H9 (cell line): ENCODE measurements at regions not wholly inside any gene's neighbourhood (a gene's known extent, or its start where the extent isn't known, plus 50 kb on each side); places are given as distances from the start of the nearest gene placed in this dataset.

Source experiments
- DNase-seq: peaks from one replicate; pipeline ENCODE4 v3.0.0-alpha.2; 2017
- H2AFZ ChIP-seq: one replicate; pipeline ENCODE4 v1.6.1; 2013; ENCODE audit warnings: mild to moderate bottlenecking, low read length, control low read depth, moderate library complexity
- H2AK5ac ChIP-seq: 2 replicates; pipeline ENCODE4 v1.6.1; 2013; ENCODE audit warnings: low read length, control low read depth, mixed read lengths; ENCODE audit not compliant: insufficient read length
- H2BK120ac ChIP-seq: one replicate; pipeline ENCODE4 v1.6.1; 2013; ENCODE audit warnings: low read depth, mild to moderate bottlenecking, low read length, control low read depth, inconsistent platforms; ENCODE audit not compliant: poor library complexity, severe bottlenecking
- H2BK12ac ChIP-seq: 2 replicates; pipeline ENCODE4 v1.6.1; 2013; ENCODE audit warnings: low read length, control low read depth, mixed read lengths, low read depth; ENCODE audit not compliant: insufficient read length
- H2BK15ac ChIP-seq: 2 replicates; pipeline ENCODE4 v1.6.1; 2013; ENCODE audit warnings: low read depth, low read length, control low read depth
- H2BK20ac ChIP-seq: one replicate; pipeline ENCODE4 v1.6.1; 2013; ENCODE audit warnings: low read depth, mild to moderate bottlenecking, low read length, control low read depth, inconsistent platforms; ENCODE audit not compliant: poor library complexity, severe bottlenecking
- H2BK5ac ChIP-seq: 2 replicates; pipeline ENCODE4 v1.6.1; 2013; ENCODE audit warnings: low read length, control low read depth, mixed read lengths; ENCODE audit not compliant: insufficient read length
- H3K14ac ChIP-seq: 2 replicates; pipeline ENCODE4 v1.6.1; 2013; ENCODE audit warnings: low read length, control low read depth; ENCODE audit not compliant: insufficient read depth
- H3K18ac ChIP-seq: 2 replicates; pipeline ENCODE4 v1.6.1; 2013; ENCODE audit warnings: low read depth, mild to moderate bottlenecking, mixed read lengths, low read length, control low read depth; ENCODE audit not compliant: insufficient read length
- H3K23ac ChIP-seq: 2 replicates; pipeline ENCODE4 v1.6.1; 2013; ENCODE audit warnings: low read length, control low read depth, mixed read lengths, low read depth; ENCODE audit not compliant: insufficient read length
- H3K23me2 ChIP-seq: 2 replicates; pipeline ENCODE4 v1.6.1; 2013; ENCODE audit warnings: low read depth, mild to moderate bottlenecking, mixed read lengths, low read length, control low read depth; ENCODE audit not compliant: insufficient read length, poor library complexity, severe bottlenecking
- H3K27ac ChIP-seq: 2 replicates; pipeline ENCODE4 v1.5.1; 2013; ENCODE audit warnings: low read length, control low read depth, mixed read lengths, low read depth; ENCODE audit not compliant: insufficient read length
- H3K27me3 ChIP-seq: 2 replicates; pipeline ENCODE4 v1.6.1; 2013; ENCODE audit warnings: low read length, control low read depth, inconsistent platforms; ENCODE audit not compliant: insufficient read depth
- H3K4ac ChIP-seq: 2 replicates; pipeline ENCODE4 v1.6.1; 2013; ENCODE audit warnings: low read depth, mild to moderate bottlenecking, control low read depth, inconsistent platforms, low read length, moderate library complexity
- H3K4me1 ChIP-seq: 2 replicates; pipeline ENCODE4 v1.6.1; 2013; ENCODE audit warnings: low read length, control low read depth, inconsistent platforms; ENCODE audit not compliant: insufficient read depth
- H3K4me2 ChIP-seq: 2 replicates; pipeline ENCODE4 v1.6.1; 2013; ENCODE audit warnings: low read length, control low read depth, mixed read lengths; ENCODE audit not compliant: insufficient read length, insufficient read depth
- H3K56ac ChIP-seq: 2 replicates; pipeline ENCODE4 v1.6.1; 2013; ENCODE audit warnings: low read depth, mild to moderate bottlenecking, mixed read lengths, low read length, control low read depth; ENCODE audit not compliant: insufficient read length
- H3K79me1 ChIP-seq: 2 replicates; pipeline ENCODE4 v1.6.1; 2013; ENCODE audit warnings: low read depth, mild to moderate bottlenecking, moderate library complexity, low read length, control low read depth, inconsistent platforms; ENCODE audit not compliant: insufficient read depth, poor library complexity, severe bottlenecking
- H3K79me2 ChIP-seq: 2 replicates; pipeline ENCODE4 v1.6.1; 2013; ENCODE audit warnings: low read length, control low read depth, inconsistent platforms; ENCODE audit not compliant: insufficient read depth
- H3K9ac ChIP-seq: 2 replicates; pipeline ENCODE4 v1.6.1; 2013; ENCODE audit warnings: low read length, control low read depth, mixed read lengths; ENCODE audit not compliant: insufficient read length; ENCODE audit errors: extremely low read depth
- H3K9me3 ChIP-seq: one replicate; pipeline ENCODE4 v1.6.1; 2013; ENCODE audit warnings: low read depth, low read length, inconsistent platforms; ENCODE audit not compliant: control insufficient read depth
- H3T11ph ChIP-seq: one replicate; pipeline ENCODE4 v1.6.1; 2013; ENCODE audit warnings: mild to moderate bottlenecking, low read length, control low read depth, inconsistent platforms
- H4K20me1 ChIP-seq: one replicate; pipeline ENCODE4 v1.6.1; 2013; ENCODE audit not compliant: control insufficient read depth, insufficient read length, insufficient read depth
- H4K5ac ChIP-seq: 2 replicates; pipeline ENCODE4 v1.6.1; 2013; ENCODE audit warnings: low read depth, mild to moderate bottlenecking, mixed read lengths, low read length, control low read depth; ENCODE audit not compliant: insufficient read length
- H4K8ac ChIP-seq: replicated peaks from 2 replicates; pipeline ENCODE4 v1.6.1; 2013; ENCODE audit warnings: low read length, control low read depth, mixed read lengths, low read depth; ENCODE audit not compliant: insufficient read length
- H4K91ac ChIP-seq: 2 replicates; pipeline ENCODE4 v1.6.1; 2013; ENCODE audit warnings: low read depth, mild to moderate bottlenecking, moderate library complexity, mixed read lengths, low read length, control low read depth; ENCODE audit not compliant: insufficient read length
- H3K27ac Mint-ChIP-seq, 3 experiments: 2 replicates in 2 of 3; 3 replicates in 1 of 3; pipeline ENCODE4 v1.8.0; 2020 to 2021; ENCODE audit warnings: mixed read lengths in 3 of 3, mild to moderate bottlenecking in 1 of 3, moderate library complexity in 1 of 3
- H3K27me3 Mint-ChIP-seq: 2 replicates; pipeline ENCODE4 v1.8.0; 2021; ENCODE audit warnings: low read depth, mild to moderate bottlenecking, moderate library complexity, mixed read lengths
- H3K36me3 Mint-ChIP-seq, 3 experiments: 2 replicates in 2 of 3; 3 replicates in 1 of 3; pipeline ENCODE4 v1.8.0; 2020 to 2021; ENCODE audit warnings: low read depth in 3 of 3, mixed read lengths in 3 of 3; ENCODE audit not compliant: insufficient read depth in 1 of 3
- H3K4me1 Mint-ChIP-seq, 2 experiments: 2 replicates each; pipeline ENCODE4 v1.8.0; 2020; ENCODE audit warnings: mixed read lengths in 2 of 2
- H3K4me3 Mint-ChIP-seq, 2 experiments: 2 replicates in 1 of 2; 3 replicates in 1 of 2; pipeline ENCODE4 v1.8.0; 2020 to 2021; ENCODE audit warnings: mild to moderate bottlenecking in 2 of 2, mixed read lengths in 2 of 2, moderate library complexity in 1 of 2
- H3K9me3 Mint-ChIP-seq, 2 experiments: 2 replicates in 1 of 2; 3 replicates in 1 of 2; pipeline ENCODE4 v1.8.0; 2020; ENCODE audit warnings: mild to moderate bottlenecking in 2 of 2, mixed read lengths in 2 of 2, moderate library complexity in 1 of 2
- CTCF ChIP-seq: fragments of 200-600 bp; sonication (generic); conservative IDR thresholded peaks from 3 replicates; pipeline ENCODE4 v1.8.0; 2021; ENCODE audit warnings: antibody characterized with exemption, mild to moderate bottlenecking
- WGBS: extraction: QIAGEN DNeasy Blood & Tissue Kit; methylation state at CpG from one replicate; pipeline ENCODE4 v1.1.7; 2013; ENCODE audit warnings: missing lambda C conversion rate, low lambda C conversion rate, mixed read lengths; ENCODE audit not compliant: insufficient read length; ENCODE audit errors: extremely low coverage; 5-methylcytosine and 5-hydroxymethylcytosine counted together

- H3K23me2 ChIP-seq = no peaks in the 10 kb centered on the region
- no peak overlapping the region for H3K56ac ChIP-seq
- no peaks in the 10 kb centered on the region for H3K4me1 ChIP-seq
- H3K9ac ChIP-seq = no peak overlapping the region
- H4K20me1 ChIP-seq = no peaks in the 10 kb centered on the region
- Mint-ChIP-seq H3K4me1 (no peaks in the 10 kb centered on the region), H3K4me3 (no peak overlapping the region), H3K36me3 (peaks cover 0 to 12% (median 7%) of the 10 kb centered on the region in 3 experiments; a peak in 4 of 7 replicates), H3K9me3 (peaks cover 9 to 15% of the 10 kb centered on the region in 2 experiments; a peak in 3 of 5 replicates), H3K27me3 (peaks cover 2% of the 10 kb centered on the region), H3K27ac (no peak overlapping the region)
- no peak overlapping the region for H4K91ac ChIP-seq
- no peak overlapping the region for H2AK5ac ChIP-seq
- H3K23ac ChIP-seq = no peak overlapping the region
- no peak overlapping the region for H3K27ac ChIP-seq
- no peak overlapping the region for H2BK12ac ChIP-seq
- no peak overlapping the region for H2BK5ac ChIP-seq
- H2BK15ac ChIP-seq = no peak overlapping the region
- no peak overlapping the region for H3K14ac ChIP-seq
- H3K79me2 ChIP-seq = no peaks in the 10 kb centered on the region
- H4K5ac ChIP-seq = no peak overlapping the region
- WGBS = no CpG with 5 or more reads among the region's 2 CpGs
- H2BK120ac ChIP-seq = no peak overlapping the region
- H3K27me3 ChIP-seq = no peaks in the 10 kb centered on the region
- no peak overlapping the region for H2AFZ ChIP-seq
- DNase-seq = no peak
- no peak overlapping the region for H3K4me2 ChIP-seq
- H2BK20ac ChIP-seq = no peak overlapping the region
- TF ChIP-seq CTCF = no peak
- no peak overlapping the region for H3K18ac ChIP-seq
- no peak overlapping the region for H4K8ac ChIP-seq
- no peaks in the 10 kb centered on the region for H3K79me1 ChIP-seq
- H3K9me3 ChIP-seq = no peaks in the 10 kb centered on the region
- no peak overlapping the region for H3K4ac ChIP-seq
- H3T11ph ChIP-seq = no peak overlapping the region
These were observed 166.6 kb upstream of the MCTP2 start for GRCh38 chr15:94064676-94065313.
